NCI-H187 treated with DMSO at 0.1 percent for 48 hours (cell line): ENCODE measurements at regions not wholly inside any gene's neighbourhood (a gene's known extent, or its start where the extent isn't known, plus 50 kb on each side); places are given as distances from the start of the nearest gene placed in this dataset.
"Not testable (repeated sequence)": the region's sequence is repeated elsewhere in the genome, so short reads cannot be mapped to it uniquely, and the experiment has no call there.

Experiments used
- DNase-seq: peaks from one replicate; lab custom pipeline; 2025; lab: John Stamatoyannopoulos, UW

DNA sequence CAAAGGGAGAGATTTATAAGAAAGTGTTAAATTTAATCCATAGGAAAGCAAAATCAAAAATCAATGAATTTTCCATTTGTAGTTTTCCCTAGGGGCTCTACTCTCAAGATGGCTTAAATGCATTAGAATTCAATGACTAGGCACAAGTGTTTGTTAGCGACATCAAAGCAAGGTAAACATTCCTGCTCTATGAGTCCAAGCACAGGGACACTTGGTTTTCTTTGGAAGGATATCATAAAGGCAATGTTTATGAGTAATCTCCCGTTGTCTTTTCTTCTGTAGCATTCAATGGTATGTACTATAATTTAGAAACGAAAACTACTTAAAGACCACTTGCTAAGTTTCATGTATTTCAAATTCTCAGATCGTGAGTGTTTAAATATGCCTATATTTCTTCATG, 54.8 kb upstream of the ZNF717 start:
- not testable (repeated sequence) for DNase-seq

DNA sequence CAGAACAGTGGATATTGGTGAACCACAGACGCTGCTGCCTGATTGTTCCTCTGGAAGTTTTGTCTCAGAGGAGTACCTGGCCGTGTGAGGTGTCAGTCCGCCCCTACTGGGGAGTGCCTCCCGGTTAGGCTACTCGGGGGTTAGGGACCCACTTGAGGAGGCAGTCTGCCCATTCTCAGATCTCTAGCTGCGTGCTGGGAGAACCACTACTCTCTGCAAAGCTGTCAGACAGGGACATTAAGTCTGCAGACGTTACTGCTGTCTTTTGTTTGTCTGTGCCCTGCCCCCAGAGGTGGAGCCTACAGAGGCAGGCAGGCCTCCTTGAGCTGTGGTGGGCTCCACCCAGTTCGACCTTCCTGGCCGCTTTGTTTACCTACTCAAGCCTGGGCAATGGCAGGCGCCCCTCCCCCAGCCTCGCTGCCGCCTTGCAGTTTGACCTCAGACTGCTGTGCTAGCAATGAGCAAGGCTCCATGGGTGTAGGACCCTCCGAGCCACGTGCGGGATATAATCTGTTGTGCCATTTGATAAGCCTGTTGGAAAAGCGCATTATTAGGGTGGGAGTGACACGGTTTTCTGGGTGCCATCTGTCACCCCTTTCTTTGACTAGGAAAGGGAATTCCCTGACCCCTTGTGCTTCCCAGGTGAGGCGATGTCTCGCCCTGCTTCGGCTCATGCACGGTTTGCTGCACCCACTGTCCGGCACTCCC, 65.1 kb upstream of the ZNF717 start:
- DNase-seq, result not testable (repeated sequence)

DNA sequence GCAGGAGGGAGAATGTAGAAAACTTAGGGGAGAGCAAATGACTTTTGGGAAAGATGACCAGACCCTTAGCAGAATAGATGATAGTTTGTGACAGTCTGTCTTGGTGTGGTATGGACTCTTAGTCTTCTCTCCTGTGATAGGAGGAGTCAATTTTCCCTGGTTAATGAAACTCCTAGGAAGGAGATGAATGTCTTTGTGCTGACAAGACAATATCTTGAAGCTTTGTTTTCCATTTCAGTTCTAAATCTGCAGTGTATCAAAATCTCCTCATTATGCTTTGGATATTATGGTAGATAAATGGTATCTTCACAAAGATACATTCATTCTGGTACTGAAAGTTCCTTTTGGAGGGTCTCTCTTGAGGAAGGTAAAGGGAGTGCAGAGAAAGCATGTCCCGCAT, 77.8 kb upstream of the ZNF717 start:
- DNase-seq, result no peak

DNA sequence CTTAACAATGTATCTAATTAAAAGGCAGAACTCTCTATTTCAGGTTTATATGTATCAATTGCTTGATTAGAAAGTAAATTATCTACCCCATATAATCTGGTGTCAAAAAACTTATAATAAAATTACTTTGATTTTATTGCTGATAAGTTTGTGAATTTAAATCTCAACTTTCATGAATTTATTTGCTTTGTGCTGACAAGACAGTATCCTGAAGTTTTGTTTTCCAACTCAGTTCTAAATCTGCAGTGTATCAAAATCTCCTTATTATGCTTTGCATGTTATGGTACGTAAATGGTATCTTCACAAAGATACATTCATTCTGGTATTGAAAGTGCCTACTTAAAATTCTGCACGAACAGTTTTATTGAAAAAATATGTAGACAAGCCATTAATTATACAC, 78.5 kb upstream of the ZNF717 start:
- DNase-seq, result no peak

DNA sequence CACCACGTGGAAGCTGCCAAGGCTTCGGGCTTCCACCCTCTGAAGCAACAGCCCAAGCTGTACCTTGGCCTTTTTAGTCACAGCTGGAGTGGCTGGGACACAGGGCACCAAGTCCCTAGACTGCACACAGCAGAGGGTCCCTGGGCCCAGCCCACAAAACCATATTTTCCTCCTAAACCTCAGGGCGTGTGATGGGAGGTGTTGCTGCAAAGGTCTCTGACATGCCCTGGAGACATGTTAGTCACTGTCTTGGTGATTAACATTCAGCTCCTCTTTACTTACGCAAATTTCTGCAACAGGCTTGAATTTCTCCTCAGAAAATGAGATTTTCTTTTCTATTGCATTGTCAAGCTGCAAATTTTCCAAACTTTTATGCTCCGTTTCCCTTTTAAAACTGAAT, 98.4 kb upstream of the ZNF717 start:
- not testable (repeated sequence) for DNase-seq

DNA sequence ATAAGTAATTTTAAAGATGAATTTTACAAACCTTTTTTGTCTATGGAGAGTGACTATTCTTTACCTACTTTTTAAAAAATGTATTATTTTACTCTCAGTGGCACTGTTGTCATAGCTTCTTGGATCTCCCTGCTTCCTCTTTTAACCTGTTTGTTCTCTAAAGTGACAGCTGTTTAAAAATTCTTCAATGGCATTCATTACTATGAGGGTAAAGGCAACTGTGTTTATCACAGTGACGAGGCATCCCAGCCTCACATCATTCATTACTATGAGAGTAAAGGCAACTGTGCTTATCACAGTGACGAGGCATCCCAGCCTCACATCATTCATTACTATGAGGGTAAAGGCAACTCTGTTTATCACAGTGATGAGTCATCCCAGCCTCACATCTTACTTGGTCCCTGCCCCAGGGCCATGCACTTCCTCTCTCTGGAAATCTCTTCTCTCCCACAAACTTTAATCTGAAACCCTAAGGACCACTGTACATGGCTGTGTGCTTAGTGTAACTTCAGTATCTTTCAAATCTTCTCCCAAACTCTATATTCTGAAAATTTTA, 101.7 kb upstream of the ZNF717 start:
- DNase-seq, result no peak

DNA sequence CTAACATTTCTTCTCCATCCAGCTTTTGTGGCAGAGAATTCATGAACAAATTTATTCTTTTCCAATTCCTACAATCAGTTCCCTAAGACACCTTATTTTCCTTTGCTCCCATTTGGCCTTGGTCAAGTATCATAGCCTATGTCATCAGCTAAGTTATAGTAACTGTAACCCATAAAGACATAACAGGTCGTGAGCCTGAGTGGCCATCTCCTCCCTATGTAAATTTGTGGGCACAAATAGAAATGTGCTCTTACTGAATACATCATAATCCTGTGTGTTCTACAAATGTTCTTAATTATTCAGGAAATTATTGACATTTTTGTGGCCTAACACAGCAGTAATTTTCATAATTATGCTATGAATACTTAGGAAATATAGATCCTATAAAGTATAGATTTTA, 108.9 kb upstream of the ZNF717 start:
- DNase-seq, result no peak

DNA sequence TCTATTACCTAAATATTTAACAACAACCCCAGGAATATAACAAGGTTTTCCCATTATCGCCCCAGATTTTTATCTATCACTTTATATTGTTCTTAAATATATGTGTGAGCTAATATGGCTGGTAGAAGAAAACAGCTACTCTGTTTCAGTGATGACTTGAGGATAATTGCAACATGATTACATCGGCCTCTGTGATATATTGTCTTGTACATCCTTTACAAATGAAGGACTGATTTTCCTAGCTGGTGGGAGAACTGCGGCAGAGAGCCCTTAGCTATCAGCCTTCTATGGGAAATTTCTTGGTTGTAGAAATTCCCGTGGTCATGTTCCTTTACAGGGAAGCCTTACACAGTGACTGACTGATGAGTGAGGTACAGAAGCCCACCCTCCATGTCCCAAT, 110.9 kb upstream of the ZNF717 start:
- DNase-seq, result no peak

DNA sequence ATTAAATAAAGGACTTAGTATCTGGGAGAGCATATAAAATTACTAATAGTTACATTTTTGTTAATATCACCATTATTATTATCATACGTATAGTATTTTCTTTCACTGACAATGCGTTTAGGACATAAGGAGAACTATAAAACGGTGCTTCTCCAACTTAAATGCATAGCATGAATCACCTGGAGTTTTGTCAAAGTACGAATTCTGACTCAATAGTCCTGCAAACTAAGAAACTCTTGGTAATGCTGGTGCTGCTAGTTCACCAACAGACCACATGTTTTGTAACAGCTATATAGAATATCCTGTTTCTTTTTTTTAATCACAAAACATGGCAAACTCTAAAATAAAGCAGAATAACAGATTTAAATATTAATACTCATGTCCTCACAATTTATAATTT, 116.1 kb upstream of the ZNF717 start:
- not testable (repeated sequence) for DNase-seq

DNA sequence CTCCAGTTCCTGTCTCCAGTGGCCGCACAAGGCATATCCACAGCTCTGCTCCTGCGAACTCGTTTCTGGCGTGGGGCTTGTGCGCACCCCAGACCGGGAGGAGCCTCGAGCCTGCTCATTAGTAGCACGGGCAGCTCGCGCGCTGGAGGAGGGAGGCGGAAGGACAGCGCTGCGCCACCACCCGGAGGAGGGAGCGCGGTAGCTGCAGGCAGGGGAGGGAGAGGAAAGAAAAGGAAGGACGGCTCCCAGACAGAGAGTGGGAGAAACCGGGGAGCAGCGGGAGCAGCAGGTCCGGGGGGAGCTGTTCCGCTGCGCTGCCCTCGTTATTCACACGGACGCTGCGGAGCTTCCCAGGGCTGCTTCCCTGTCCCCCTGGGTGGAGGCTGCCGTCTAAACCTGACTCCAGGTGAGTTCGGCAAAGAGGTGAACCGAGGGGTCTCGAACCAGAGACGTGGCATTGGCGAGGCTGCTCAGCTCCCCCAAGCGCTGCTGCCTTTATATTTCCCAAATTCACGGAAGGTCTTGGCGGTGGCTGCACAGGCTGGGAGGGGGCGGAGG, 121.3 kb upstream of the ZNF717 start:
- no peak for DNase-seq

DNA sequence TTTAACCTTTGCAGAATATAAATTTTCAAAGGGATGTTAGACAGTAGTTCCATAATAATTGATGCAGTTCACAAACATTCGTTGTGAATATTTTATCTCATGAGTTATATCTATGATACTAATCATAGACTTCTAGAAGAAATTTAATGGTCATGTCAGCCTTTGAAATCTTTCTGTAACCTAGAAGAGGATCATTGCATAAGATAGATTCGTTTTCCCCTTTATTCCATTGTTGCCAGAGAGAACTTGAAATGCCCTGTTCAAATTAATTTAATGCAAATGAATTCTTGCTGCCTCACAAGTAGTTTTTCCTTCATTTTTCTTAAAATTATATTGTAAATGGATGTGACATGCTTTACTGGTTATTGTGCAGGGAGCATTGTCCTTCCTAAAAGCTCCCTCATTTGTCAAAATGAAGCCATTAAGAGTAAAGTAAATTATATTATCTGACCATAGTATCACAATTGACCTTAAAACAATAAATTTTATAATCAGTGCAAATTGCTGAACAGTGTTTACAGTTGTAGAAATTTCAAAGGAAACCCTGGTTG, 128.5 kb upstream of the ZNF717 start:
- DNase-seq, result no peak

DNA sequence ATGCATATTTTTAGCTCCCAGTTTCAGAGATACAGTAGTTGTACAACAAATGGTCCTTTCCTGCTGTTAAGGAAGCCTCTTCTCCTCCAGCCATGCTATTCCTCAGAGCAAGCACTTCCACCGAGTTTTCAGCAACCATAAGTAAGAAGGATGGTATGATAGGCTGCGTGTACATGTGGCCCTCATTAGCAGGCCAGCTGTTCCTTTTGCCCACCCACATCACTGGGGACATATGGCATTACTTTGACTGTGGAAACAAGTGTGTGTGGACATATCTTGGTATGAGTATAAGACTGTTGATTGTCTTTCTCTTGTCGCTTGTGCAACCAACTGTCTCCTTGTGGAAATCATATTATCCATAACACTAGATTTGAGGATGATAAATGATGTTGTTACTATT, 129.4 kb upstream of the ZNF717 start:
- DNase-seq, result not testable (repeated sequence)

DNA sequence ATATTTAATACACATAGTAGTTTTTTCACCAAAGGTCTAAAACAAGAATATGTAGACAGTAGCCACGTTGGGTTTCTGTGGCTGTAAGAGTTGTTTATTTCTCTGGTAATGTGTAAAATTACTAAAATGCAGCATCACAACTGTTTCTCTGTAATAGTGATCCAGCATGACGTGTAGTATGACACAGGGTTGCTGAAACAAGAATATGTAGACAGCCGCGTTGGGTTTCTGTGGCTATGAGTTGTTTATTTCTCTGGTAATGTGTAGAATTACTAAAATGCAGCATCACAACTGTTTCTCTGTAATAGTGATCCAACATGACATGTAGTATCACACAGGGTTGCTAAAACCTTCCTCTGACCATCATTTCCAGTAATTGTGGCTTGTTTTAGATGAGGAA, 153.6 kb upstream of the ZNF717 start:
- DNase-seq, result no peak

DNA sequence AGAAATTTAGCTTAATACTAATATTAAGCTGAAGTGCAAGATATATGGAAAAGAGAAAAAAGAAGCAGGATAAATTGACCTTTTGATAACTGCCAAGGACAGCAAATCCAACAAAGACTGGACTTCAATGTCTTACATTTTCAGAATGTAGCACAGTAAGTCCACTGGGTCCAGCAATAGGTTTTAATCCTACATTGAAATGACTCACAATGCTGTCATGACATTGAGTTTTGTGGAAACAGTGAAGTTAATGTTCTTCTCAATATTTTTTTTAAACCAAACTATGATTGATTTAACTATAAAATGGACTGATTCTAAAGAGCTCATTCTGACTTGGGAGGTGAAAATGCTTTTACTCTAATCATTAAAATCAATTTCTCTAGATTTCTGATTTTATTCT, 166.6 kb upstream of the ZNF717 start:
- DNase-seq, result no peak

DNA sequence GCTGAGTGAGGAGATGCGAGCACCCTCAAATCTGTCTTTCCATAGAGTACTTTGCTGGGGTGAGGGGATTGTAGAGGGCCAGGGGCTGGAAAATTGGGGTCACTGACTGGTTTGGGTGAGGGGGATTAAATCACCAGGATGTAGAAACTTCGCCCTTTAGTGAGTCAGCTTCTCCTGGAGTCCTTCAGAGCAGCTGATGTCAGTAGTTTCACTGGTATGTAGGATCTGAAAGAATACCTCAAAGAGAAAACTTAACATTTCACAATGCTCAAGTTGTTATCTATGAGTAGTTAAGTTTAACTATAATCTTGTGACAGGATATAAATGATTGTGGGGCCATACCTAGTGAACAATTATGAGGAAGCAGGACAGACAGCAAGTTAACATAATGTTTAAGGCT, 174.7 kb upstream of the ZNF717 start:
- not testable (repeated sequence) for DNase-seq

DNA sequence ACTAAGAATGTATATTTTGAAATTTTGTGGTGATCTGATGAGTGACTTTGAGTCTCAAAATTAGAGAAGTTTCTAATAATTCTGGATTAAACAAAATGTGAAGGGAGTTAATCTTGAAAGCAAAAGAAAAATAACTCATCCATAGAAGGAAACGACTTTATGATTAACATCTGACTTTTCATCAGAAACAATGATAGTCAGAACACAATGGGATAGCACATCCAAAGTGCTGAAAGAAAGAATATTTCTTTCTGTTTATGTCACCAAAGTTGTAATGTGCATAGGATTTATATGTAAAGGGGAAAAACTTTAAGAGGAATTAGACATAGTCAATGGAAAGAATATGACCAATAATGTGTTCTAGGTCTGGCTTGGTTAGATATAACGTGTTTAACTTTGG, 176.7 kb upstream of the ZNF717 start:
- DNase-seq, result not testable (repeated sequence)

DNA sequence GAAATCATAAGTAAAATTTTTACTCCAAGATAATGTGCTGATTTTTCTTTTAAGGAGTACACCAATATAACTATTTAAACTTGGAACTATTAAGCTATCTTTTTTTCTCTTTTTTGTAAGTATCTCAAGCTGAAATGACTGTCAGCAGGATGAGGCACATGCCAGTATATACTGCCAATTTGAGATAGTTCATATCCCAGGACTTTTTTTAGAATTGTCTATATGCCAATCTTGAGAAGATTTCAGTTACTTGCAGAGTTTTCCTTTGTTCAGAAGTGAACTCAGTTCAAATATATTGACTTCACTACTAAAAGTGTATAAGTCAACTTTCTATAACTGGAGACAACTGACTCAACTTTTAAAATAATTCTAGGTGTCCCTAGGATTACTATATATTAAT, 181.7 kb upstream of the ZNF717 start:
- DNase-seq, result no peak

DNA sequence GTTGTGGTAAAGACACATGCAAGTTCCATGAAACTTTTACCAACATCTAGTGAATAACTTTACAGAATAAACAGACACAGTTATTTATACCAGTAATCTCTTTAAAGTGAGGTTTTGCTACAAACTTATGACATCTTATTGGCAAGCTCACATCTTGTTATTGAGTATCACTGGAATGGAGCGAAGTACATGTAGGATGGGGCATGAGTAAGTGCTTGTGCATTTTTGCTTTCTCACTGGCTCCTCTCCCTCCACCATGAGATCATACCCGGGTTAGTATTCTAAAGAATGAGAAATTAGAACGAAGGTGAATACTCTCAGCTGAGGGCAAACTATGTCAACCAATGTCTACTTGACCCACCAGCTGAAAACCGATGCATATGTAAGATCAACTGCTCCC, 193.3 kb upstream of the ZNF717 start:
- DNase-seq, result no peak

DNA sequence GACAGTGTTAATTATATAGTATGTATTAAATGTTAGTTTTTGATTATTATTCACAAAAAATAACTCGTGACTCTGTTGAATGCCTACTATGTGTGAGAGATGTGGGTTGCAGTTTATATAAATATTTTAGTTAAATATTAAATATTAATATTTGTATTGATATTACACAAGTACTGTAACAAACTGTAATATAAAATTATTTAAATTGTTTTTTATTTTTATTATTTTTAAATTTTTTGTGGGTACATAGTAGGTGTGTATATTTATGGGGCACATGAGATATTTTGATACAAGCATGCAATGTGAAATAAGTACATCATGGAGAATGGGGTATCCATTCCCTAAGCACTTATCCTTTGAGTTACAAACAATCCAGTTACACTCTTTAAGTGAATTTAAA, 196.1 kb upstream of the ZNF717 start:
- no peak for DNase-seq

DNA sequence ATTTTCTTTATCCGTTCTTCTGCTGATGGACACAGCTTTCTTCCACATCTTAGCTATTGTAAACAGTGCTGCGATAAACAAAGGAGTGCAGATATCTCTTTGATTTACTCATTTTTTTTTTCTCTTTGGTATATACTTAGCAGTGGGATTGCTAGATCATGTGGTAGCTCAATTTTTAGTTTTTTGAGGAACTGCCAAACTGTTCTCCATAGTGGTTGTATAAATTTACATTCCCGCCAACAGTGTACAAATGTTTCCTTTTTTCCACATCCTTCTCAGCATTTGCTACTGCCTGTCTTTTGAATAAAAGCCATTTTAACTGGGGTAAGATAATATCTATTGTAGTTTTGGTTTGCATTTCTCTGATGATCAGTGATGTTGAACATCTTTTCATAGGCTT, 196.8 kb upstream of the ZNF717 start:
- no peak for DNase-seq

DNA sequence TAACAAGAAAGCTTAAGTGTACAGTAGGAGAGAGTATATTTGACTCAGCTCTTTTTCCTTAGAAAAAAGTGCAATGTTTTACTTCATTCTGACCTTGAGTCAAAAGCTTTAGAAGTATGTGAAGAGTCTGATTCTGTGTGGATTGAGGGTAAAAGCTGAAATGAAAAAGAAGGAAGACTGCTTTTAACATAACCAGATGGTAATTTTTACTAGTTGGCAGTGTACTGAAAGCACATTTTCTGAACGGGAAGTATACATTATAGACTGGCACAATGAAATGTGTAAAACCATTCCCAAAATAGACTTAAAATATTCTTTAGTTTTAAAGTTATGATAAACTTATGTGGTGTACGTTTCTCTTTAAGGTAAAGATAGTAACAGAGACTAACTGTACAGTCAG, 197.8 kb upstream of the ZNF717 start:
- no peak for DNase-seq

DNA sequence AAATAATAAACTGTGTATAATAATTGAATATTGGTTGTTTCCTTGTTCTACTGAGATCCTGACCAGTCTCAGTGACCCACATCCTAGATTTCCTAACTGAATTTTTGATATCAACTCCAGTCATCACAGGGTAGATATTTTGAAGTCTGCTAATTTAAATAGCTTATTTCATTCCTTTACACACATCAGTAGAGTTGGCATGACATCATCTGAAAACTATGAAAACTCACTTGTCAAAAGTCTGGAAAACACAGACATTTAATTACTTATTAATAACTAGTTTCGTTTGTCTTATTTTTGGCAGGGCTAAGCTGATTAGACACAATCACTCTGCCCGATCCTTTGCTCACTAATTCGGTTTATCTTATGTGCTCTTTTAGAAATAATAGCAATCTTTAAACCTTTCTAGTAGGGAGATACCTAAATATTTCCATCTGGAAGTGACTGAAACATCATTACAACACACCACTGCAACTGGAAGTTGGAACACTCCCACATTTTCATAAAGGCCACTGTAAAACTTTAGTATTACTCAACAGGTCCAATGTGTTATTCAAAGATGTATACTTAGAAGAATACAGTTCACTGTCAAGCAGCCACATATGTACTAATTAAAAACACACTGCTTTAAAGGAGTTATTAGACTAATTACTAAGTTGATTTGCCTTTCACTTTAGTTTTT, 198.4 kb upstream of the ZNF717 start:
- DNase-seq, result no peak

DNA sequence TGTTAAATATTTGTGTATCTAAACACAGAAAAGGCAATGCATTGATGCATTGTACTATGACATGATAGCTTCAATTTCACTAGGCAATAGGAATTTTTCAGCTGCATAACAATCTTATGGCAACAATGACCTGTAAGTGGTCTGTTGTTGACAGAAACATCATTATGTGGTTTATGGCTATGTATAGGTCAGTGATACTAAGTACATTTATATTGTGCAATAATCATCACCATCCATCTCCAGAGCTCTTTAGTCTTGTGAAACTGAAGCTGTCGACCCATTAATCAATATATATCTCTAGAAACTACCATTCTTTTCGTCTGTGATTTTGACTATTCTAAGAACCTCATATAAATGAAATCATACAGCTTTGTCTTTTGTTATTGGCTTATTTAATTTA, 200.1 kb upstream of the ZNF717 start:
- DNase-seq, result no peak
